H9 (cell line): ENCODE measurements at regions not wholly inside any gene's neighbourhood (a gene's known extent, or its start where the extent isn't known, plus 50 kb on each side); places are given as distances from the start of the nearest gene placed in this dataset.
A peak's percentile ranks its signal among the peaks of the same experiment; 100 is the strongest.

ENCODE experiments used
- DNase-seq: peaks from one replicate; pipeline ENCODE4 v3.0.0-alpha.2; 2017
- H2AFZ ChIP-seq: one replicate; pipeline ENCODE4 v1.6.1; 2013; ENCODE audit warnings: mild to moderate bottlenecking, low read length, control low read depth, moderate library complexity
- H2AK5ac ChIP-seq: 2 replicates; pipeline ENCODE4 v1.6.1; 2013; ENCODE audit warnings: low read length, control low read depth, mixed read lengths; ENCODE audit not compliant: insufficient read length
- H2BK120ac ChIP-seq: one replicate; pipeline ENCODE4 v1.6.1; 2013; ENCODE audit warnings: low read depth, mild to moderate bottlenecking, low read length, control low read depth, inconsistent platforms; ENCODE audit not compliant: poor library complexity, severe bottlenecking
- H2BK12ac ChIP-seq: 2 replicates; pipeline ENCODE4 v1.6.1; 2013; ENCODE audit warnings: low read length, control low read depth, mixed read lengths, low read depth; ENCODE audit not compliant: insufficient read length
- H2BK15ac ChIP-seq: 2 replicates; pipeline ENCODE4 v1.6.1; 2013; ENCODE audit warnings: low read depth, low read length, control low read depth
- H2BK20ac ChIP-seq: one replicate; pipeline ENCODE4 v1.6.1; 2013; ENCODE audit warnings: low read depth, mild to moderate bottlenecking, low read length, control low read depth, inconsistent platforms; ENCODE audit not compliant: poor library complexity, severe bottlenecking
- H2BK5ac ChIP-seq: 2 replicates; pipeline ENCODE4 v1.6.1; 2013; ENCODE audit warnings: low read length, control low read depth, mixed read lengths; ENCODE audit not compliant: insufficient read length
- H3K14ac ChIP-seq: 2 replicates; pipeline ENCODE4 v1.6.1; 2013; ENCODE audit warnings: low read length, control low read depth; ENCODE audit not compliant: insufficient read depth
- H3K18ac ChIP-seq: 2 replicates; pipeline ENCODE4 v1.6.1; 2013; ENCODE audit warnings: low read depth, mild to moderate bottlenecking, mixed read lengths, low read length, control low read depth; ENCODE audit not compliant: insufficient read length
- H3K23ac ChIP-seq: 2 replicates; pipeline ENCODE4 v1.6.1; 2013; ENCODE audit warnings: low read length, control low read depth, mixed read lengths, low read depth; ENCODE audit not compliant: insufficient read length
- H3K23me2 ChIP-seq: 2 replicates; pipeline ENCODE4 v1.6.1; 2013; ENCODE audit warnings: low read depth, mild to moderate bottlenecking, mixed read lengths, low read length, control low read depth; ENCODE audit not compliant: insufficient read length, poor library complexity, severe bottlenecking
- H3K27ac ChIP-seq: 2 replicates; pipeline ENCODE4 v1.5.1; 2013; ENCODE audit warnings: low read length, control low read depth, mixed read lengths, low read depth; ENCODE audit not compliant: insufficient read length
- H3K27me3 ChIP-seq: 2 replicates; pipeline ENCODE4 v1.6.1; 2013; ENCODE audit warnings: low read length, control low read depth, inconsistent platforms; ENCODE audit not compliant: insufficient read depth
- H3K4ac ChIP-seq: 2 replicates; pipeline ENCODE4 v1.6.1; 2013; ENCODE audit warnings: low read depth, mild to moderate bottlenecking, control low read depth, inconsistent platforms, low read length, moderate library complexity
- H3K4me1 ChIP-seq: 2 replicates; pipeline ENCODE4 v1.6.1; 2013; ENCODE audit warnings: low read length, control low read depth, inconsistent platforms; ENCODE audit not compliant: insufficient read depth
- H3K4me2 ChIP-seq: 2 replicates; pipeline ENCODE4 v1.6.1; 2013; ENCODE audit warnings: low read length, control low read depth, mixed read lengths; ENCODE audit not compliant: insufficient read length, insufficient read depth
- H3K56ac ChIP-seq: 2 replicates; pipeline ENCODE4 v1.6.1; 2013; ENCODE audit warnings: low read depth, mild to moderate bottlenecking, mixed read lengths, low read length, control low read depth; ENCODE audit not compliant: insufficient read length
- H3K79me1 ChIP-seq: 2 replicates; pipeline ENCODE4 v1.6.1; 2013; ENCODE audit warnings: low read depth, mild to moderate bottlenecking, moderate library complexity, low read length, control low read depth, inconsistent platforms; ENCODE audit not compliant: insufficient read depth, poor library complexity, severe bottlenecking
- H3K79me2 ChIP-seq: 2 replicates; pipeline ENCODE4 v1.6.1; 2013; ENCODE audit warnings: low read length, control low read depth, inconsistent platforms; ENCODE audit not compliant: insufficient read depth
- H3K9ac ChIP-seq: 2 replicates; pipeline ENCODE4 v1.6.1; 2013; ENCODE audit warnings: low read length, control low read depth, mixed read lengths; ENCODE audit not compliant: insufficient read length; ENCODE audit errors: extremely low read depth
- H3K9me3 ChIP-seq: one replicate; pipeline ENCODE4 v1.6.1; 2013; ENCODE audit warnings: low read depth, low read length, inconsistent platforms; ENCODE audit not compliant: control insufficient read depth
- H3T11ph ChIP-seq: one replicate; pipeline ENCODE4 v1.6.1; 2013; ENCODE audit warnings: mild to moderate bottlenecking, low read length, control low read depth, inconsistent platforms
- H4K20me1 ChIP-seq: one replicate; pipeline ENCODE4 v1.6.1; 2013; ENCODE audit not compliant: control insufficient read depth, insufficient read length, insufficient read depth
- H4K5ac ChIP-seq: 2 replicates; pipeline ENCODE4 v1.6.1; 2013; ENCODE audit warnings: low read depth, mild to moderate bottlenecking, mixed read lengths, low read length, control low read depth; ENCODE audit not compliant: insufficient read length
- H4K8ac ChIP-seq: replicated peaks from 2 replicates; pipeline ENCODE4 v1.6.1; 2013; ENCODE audit warnings: low read length, control low read depth, mixed read lengths, low read depth; ENCODE audit not compliant: insufficient read length
- H4K91ac ChIP-seq: 2 replicates; pipeline ENCODE4 v1.6.1; 2013; ENCODE audit warnings: low read depth, mild to moderate bottlenecking, moderate library complexity, mixed read lengths, low read length, control low read depth; ENCODE audit not compliant: insufficient read length
- H3K27ac Mint-ChIP-seq, 3 experiments: 2 replicates in 2 of 3; 3 replicates in 1 of 3; pipeline ENCODE4 v1.8.0; 2020 to 2021; ENCODE audit warnings: mixed read lengths in 3 of 3, mild to moderate bottlenecking in 1 of 3, moderate library complexity in 1 of 3
- H3K27me3 Mint-ChIP-seq: 2 replicates; pipeline ENCODE4 v1.8.0; 2021; ENCODE audit warnings: low read depth, mild to moderate bottlenecking, moderate library complexity, mixed read lengths
- H3K36me3 Mint-ChIP-seq, 3 experiments: 2 replicates in 2 of 3; 3 replicates in 1 of 3; pipeline ENCODE4 v1.8.0; 2020 to 2021; ENCODE audit warnings: low read depth in 3 of 3, mixed read lengths in 3 of 3; ENCODE audit not compliant: insufficient read depth in 1 of 3
- H3K4me1 Mint-ChIP-seq, 2 experiments: 2 replicates each; pipeline ENCODE4 v1.8.0; 2020; ENCODE audit warnings: mixed read lengths in 2 of 2
- H3K4me3 Mint-ChIP-seq, 2 experiments: 2 replicates in 1 of 2; 3 replicates in 1 of 2; pipeline ENCODE4 v1.8.0; 2020 to 2021; ENCODE audit warnings: mild to moderate bottlenecking in 2 of 2, mixed read lengths in 2 of 2, moderate library complexity in 1 of 2
- H3K9me3 Mint-ChIP-seq, 2 experiments: 2 replicates in 1 of 2; 3 replicates in 1 of 2; pipeline ENCODE4 v1.8.0; 2020; ENCODE audit warnings: mild to moderate bottlenecking in 2 of 2, mixed read lengths in 2 of 2, moderate library complexity in 1 of 2
- CTCF ChIP-seq: fragments of 200-600 bp; sonication (generic); conservative IDR thresholded peaks from 3 replicates; pipeline ENCODE4 v1.8.0; 2021; ENCODE audit warnings: antibody characterized with exemption, mild to moderate bottlenecking
- WGBS: extraction: QIAGEN DNeasy Blood & Tissue Kit; methylation state at CpG from one replicate; pipeline ENCODE4 v1.1.7; 2013; ENCODE audit warnings: missing lambda C conversion rate, low lambda C conversion rate, mixed read lengths; ENCODE audit not compliant: insufficient read length; ENCODE audit errors: extremely low coverage; 5-methylcytosine and 5-hydroxymethylcytosine counted together

GRCh38 chr1:82621076-82621475 is 820.3 kb downstream of the ADGRL2 start:
- Mint-ChIP-seq H3K27ac (peak overlapping the region in 1 of 3 experiments; percentile 60; a peak in 2 of 7 replicates), H3K4me3 (no peak overlapping the region), H3K4me1 (peaks cover 0 to 5% of the 10 kb centered on the region in 2 experiments; a peak in 2 of 4 replicates), H3K9me3 (peaks cover 20 to 21% of the 10 kb centered on the region in 2 experiments; a peak in 4 of 5 replicates), H3K36me3 (peaks cover 5 to 23% (median 9%) of the 10 kb centered on the region in 3 experiments; a peak in 5 of 7 replicates), H3K27me3 (no peaks in the 10 kb centered on the region)
- H4K8ac ChIP-seq = no peak overlapping the region
- no peak overlapping the region for H4K5ac ChIP-seq
- no peak overlapping the region for H2BK120ac ChIP-seq
- H3K27me3 ChIP-seq = no peaks in the 10 kb centered on the region
- H4K20me1 ChIP-seq = no peaks in the 10 kb centered on the region
- no peak overlapping the region for H2AK5ac ChIP-seq
- H2AFZ ChIP-seq = no peak overlapping the region
- H3T11ph ChIP-seq = no peak overlapping the region
- no peak for TF ChIP-seq CTCF
- no peak overlapping the region for H3K27ac ChIP-seq
- H3K4me1 ChIP-seq = no peaks in the 10 kb centered on the region
- H3K23me2 ChIP-seq = no peaks in the 10 kb centered on the region
- H3K18ac ChIP-seq = no peak overlapping the region
- no peaks in the 10 kb centered on the region for H3K79me1 ChIP-seq
- no peaks in the 10 kb centered on the region for H3K79me2 ChIP-seq
- no peak overlapping the region for H2BK12ac ChIP-seq
- H2BK15ac ChIP-seq = no peak overlapping the region
- H3K14ac ChIP-seq = no peak overlapping the region
- H3K4me2 ChIP-seq = no peak overlapping the region
- no peak overlapping the region for H4K91ac ChIP-seq
- no CpG with 5 or more reads among the region's 5 CpGs for WGBS
- no peak overlapping the region for H3K9ac ChIP-seq
- no peaks in the 10 kb centered on the region for H3K9me3 ChIP-seq
- no peak overlapping the region for H3K56ac ChIP-seq
- no peak overlapping the region for H2BK5ac ChIP-seq
- no peak for DNase-seq
- no peak overlapping the region for H3K4ac ChIP-seq
- no peak overlapping the region for H3K23ac ChIP-seq
- no peak overlapping the region for H2BK20ac ChIP-seq
